ENCODE measurements at regions not wholly inside any gene's neighbourhood (a gene's known extent, or its start where the extent isn't known, plus 50 kb on each side); places are given as distances from the start of the nearest gene placed in this dataset.

DNA sequence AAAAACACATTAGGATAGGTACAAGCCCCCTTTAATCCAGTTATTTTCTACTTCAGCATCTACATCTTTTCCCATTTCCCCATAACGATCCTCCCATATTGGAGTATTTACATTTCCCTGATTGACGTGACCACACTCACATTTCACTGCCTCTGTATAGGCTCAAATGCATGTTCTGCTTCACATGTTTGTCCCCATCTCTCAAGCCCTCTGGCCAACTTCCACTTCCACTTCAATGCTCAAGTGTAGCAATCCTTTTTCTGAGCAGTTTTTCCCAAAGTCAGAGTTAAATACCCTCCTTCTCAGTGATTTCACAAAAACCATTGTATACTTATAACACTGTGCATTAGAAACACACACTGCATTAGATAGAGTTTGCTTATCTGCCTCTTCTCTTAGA lies 61.8 kb upstream of the TTLL7 start:
- Histone ChIP-seq H3K9me1 (replicated peaks; ENCODE audit: control insufficient read depth, extremely low read depth, insufficient read depth, low read length) (no peaks in the 10 kb centered on the region), H3K36me3 (ENCODE audit: control insufficient read depth in 2 of 2, extremely low read depth in 1 of 2, insufficient read depth in 2 of 2, low read length in 2 of 2) (no peaks in the 10 kb centered on the region), H3K9me3 (replicated peaks; ENCODE audit: control insufficient read depth, insufficient read depth, low read length) (no peaks in the 10 kb centered on the region), H3K4me2 (ENCODE audit: insufficient read depth, low read length) (no peak overlapping the region), H3K27ac (ENCODE audit: insufficient read depth, low read depth, low read length) (no peak overlapping the region), H3K4me1 (ENCODE audit: control insufficient read depth, extremely low read depth, insufficient read depth, low read length) (no peaks in the 10 kb centered on the region), H3K27me3 (ENCODE audit: control insufficient read depth in 2 of 2, insufficient read depth in 2 of 2, low read length in 2 of 2) (peaks cover 4 to 6% of the 10 kb centered on the region in 2 experiments), H3K79me2 (ENCODE audit: control insufficient read depth, insufficient read depth, low read length) (no peaks in the 10 kb centered on the region), H3K9ac (replicated peaks; ENCODE audit: extremely low read depth, insufficient read depth, low read length) (no peak overlapping the region), H2AFZ (ENCODE audit: low read depth, low read length) (no peak overlapping the region), H4K20me1 (replicated peaks; ENCODE audit: control insufficient read depth, extremely low read depth, insufficient read depth, low read length) (no peaks in the 10 kb centered on the region), H3K4me3 (replicated peaks in 1 of 3; ENCODE audit: insufficient read depth in 1 of 3, low read depth in 1 of 3, low read length in 3 of 3) (no peak overlapping the region)
- no peak for DNase-seq (ENCODE audit: low read depth, low spot score)
- CTCF ChIA-PET, result interaction anchor here (1.5 kb wide), 2 partner anchors 10 to 18 kb away, joined by 4 to 8 read pairs; no protein-coding TSS in a partner anchor
- no peak for TF ChIP-seq POLR2AphosphoS5 (IDR thresholded peaks at IDR 0.05; ENCODE audit: insufficient read depth, low read depth, low read length)
- TF ChIP-seq JUN (IDR thresholded peaks at IDR 0.05; ENCODE audit: borderline replicate concordance, insufficient read depth, insufficient read length, low read depth), result no peak
- TF ChIP-seq, protein P1, sequence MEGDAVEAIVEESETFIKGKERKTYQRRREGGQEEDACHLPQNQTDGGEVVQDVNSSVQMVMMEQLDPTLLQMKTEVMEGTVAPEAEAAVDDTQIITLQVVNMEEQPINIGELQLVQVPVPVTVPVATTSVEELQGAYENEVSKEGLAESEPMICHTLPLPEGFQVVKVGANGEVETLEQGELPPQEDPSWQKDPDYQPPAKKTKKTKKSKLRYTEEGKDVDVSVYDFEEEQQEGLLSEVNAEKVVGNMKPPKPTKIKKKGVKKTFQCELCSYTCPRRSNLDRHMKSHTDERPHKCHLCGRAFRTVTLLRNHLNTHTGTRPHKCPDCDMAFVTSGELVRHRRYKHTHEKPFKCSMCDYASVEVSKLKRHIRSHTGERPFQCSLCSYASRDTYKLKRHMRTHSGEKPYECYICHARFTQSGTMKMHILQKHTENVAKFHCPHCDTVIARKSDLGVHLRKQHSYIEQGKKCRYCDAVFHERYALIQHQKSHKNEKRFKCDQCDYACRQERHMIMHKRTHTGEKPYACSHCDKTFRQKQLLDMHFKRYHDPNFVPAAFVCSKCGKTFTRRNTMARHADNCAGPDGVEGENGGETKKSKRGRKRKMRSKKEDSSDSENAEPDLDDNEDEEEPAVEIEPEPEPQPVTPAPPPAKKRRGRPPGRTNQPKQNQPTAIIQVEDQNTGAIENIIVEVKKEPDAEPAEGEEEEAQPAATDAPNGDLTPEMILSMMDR (IDR thresholded peaks at IDR 0.05; ENCODE audit: extremely low read depth in 1 of 2, insufficient read depth in 1 of 2, low read depth in 1 of 2, low read length in 2 of 2), result no peak
- dilution Hi-C loops (cut with MboI; ENCODE audit: extremely low pct_ligation_motif_present, low sequenced_read_pairs) (no loop called here), intact Hi-C loops (cut with micrococcal nuclease) (no loop called here)
- no TSS peak for BruUV-seq (replicated peaks)
- FAIRE-seq, result no peak
- POLR2A ChIA-PET, result interaction anchor here (0.7 kb wide), 1 partner anchor 62 kb away, joined by 6 read pairs; no protein-coding TSS in a partner anchor

DNA sequence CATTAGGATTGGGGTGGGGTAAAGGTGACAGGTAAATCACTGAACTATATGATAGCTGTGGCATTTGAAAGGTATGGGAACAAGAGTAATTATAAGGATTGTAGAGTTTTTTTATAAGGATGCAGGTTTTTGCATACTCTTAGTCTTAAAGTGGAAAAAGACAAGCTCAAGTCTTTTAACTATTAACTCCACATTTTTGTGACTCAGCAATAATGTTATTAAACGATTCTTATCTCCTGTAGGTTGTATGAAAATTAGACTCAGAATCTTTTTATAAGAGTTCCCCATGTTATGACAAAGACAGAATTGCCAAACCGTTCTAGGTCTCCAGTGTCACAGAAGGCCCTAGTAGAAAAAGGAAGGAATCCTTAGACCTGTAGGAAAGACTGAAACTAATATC lies 49.9 kb upstream of the TTLL7 start:
- no peak overlapping the region for H3K4me3 ChIP-seq (replicated peaks in 1 of 3; ENCODE audit: insufficient read depth in 1 of 3, low read depth in 1 of 3, low read length in 3 of 3)
- ChIA-PET POLR2A (no interaction called here), CTCF (interaction anchor here (1.2 kb wide), 1 partner anchor 34 kb away, joined by 3 read pairs; no protein-coding TSS in a partner anchor)
- dilution Hi-C loops (cut with MboI; ENCODE audit: extremely low pct_ligation_motif_present, low sequenced_read_pairs), result no loop called here
- no peak overlapping the region for H3K27ac ChIP-seq (ENCODE audit: insufficient read depth, low read depth, low read length)
- no peak overlapping the region for H2AFZ ChIP-seq (ENCODE audit: low read depth, low read length)
- no peaks in the 10 kb centered on the region for H3K79me2 ChIP-seq (ENCODE audit: control insufficient read depth, insufficient read depth, low read length)
- H4K20me1 ChIP-seq (replicated peaks; ENCODE audit: control insufficient read depth, extremely low read depth, insufficient read depth, low read length), result no peaks in the 10 kb centered on the region
- no peaks in the 10 kb centered on the region for H3K4me1 ChIP-seq (ENCODE audit: control insufficient read depth, extremely low read depth, insufficient read depth, low read length)
- H3K4me2 ChIP-seq (ENCODE audit: insufficient read depth, low read length), result no peak overlapping the region
- TF ChIP-seq, protein P2, sequence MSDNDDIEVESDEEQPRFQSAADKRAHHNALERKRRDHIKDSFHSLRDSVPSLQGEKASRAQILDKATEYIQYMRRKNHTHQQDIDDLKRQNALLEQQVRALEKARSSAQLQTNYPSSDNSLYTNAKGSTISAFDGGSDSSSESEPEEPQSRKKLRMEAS (IDR thresholded peaks at IDR 0.05; ENCODE audit: insufficient read depth, insufficient read length), result no peak
- TF ChIP-seq POLR2AphosphoS5 (IDR thresholded peaks at IDR 0.05; ENCODE audit: insufficient read depth, low read depth, low read length) (no peak), EZH2 (IDR thresholded peaks at IDR 0.05; ENCODE audit: borderline replicate concordance, low read depth, low read length, severe bottlenecking) (no peak), POLR2A (IDR thresholded peaks at IDR 0.05; ENCODE audit: low read depth, low read length) (no peak), JUN (IDR thresholded peaks at IDR 0.05; ENCODE audit: borderline replicate concordance, insufficient read depth, insufficient read length, low read depth) (no peak), MYC (IDR thresholded peaks at IDR 0.05; ENCODE audit: low read depth, low read length) (no peak), GATA2 (IDR thresholded peaks at IDR 0.05; ENCODE audit: insufficient read depth, insufficient read length, low read depth, low read length) (no peak), FOS (IDR thresholded peaks at IDR 0.05; ENCODE audit: borderline replicate concordance, insufficient read depth, low read length) (no peak)
- TF ChIP-seq, protein P1 (IDR thresholded peaks at IDR 0.05; ENCODE audit: extremely low read depth in 1 of 2, insufficient read depth in 1 of 2, low read depth in 1 of 2, low read length in 2 of 2), result no peak
- no peaks in the 10 kb centered on the region for H3K9me3 ChIP-seq (replicated peaks; ENCODE audit: control insufficient read depth, insufficient read depth, low read length)
- H3K9me1 ChIP-seq (replicated peaks; ENCODE audit: control insufficient read depth, extremely low read depth, insufficient read depth, low read length), result no peaks in the 10 kb centered on the region
- no peaks in the 10 kb centered on the region for H3K36me3 ChIP-seq (ENCODE audit: control insufficient read depth in 2 of 2, extremely low read depth in 1 of 2, insufficient read depth in 2 of 2, low read length in 2 of 2)
- intact Hi-C loops (cut with micrococcal nuclease), result no loop called here
- no peak overlapping the region for H3K9ac ChIP-seq (replicated peaks; ENCODE audit: extremely low read depth, insufficient read depth, low read length)
- no TSS peak for BruUV-seq (replicated peaks)
- FAIRE-seq (no peak), DNase-seq (ENCODE audit: low read depth, low spot score) (no peak)
- peaks cover 0 to 3% of the 10 kb centered on the region in 2 experiments for H3K27me3 ChIP-seq (ENCODE audit: control insufficient read depth in 2 of 2, insufficient read depth in 2 of 2, low read length in 2 of 2)

Data from endothelial cell of umbilical vein (primary cell).